H1 (cell line): ENCODE measurements at regions not wholly inside any gene's neighbourhood (a gene's known extent, or its start where the extent isn't known, plus 50 kb on each side); places are given as distances from the start of the nearest gene placed in this dataset.

Experiments
- CBX8 ChIP-seq: fragments of 300-800, 300-1000 bp; sonication (generic); IDR thresholded peaks from 2 replicates; pipeline ENCODE4 v1.7.1; 2016; ENCODE audit warnings: low read depth, low read length, borderline replicate concordance
- CHD7 ChIP-seq: fragments of 300-600 bp; sonication (generic); IDR thresholded peaks from 2 replicates; pipeline ENCODE4 v1.7.1; 2012; ENCODE audit warnings: low read length, moderate library complexity, mild to moderate bottlenecking, inconsistent platforms; ENCODE audit not compliant: insufficient replicate concordance
- RAD21 ChIP-seq, 2 experiments: IDR thresholded peaks in 1 of 2; conservative IDR thresholded peaks in 1 of 2; 2 replicates each; pipeline ENCODE4 v1.6.1; 2011; ENCODE audit warnings: low read depth in 2 of 2, low read length in 2 of 2, improper control_type of control experiment in 1 of 2, inconsistent platforms in 1 of 2, mild to moderate bottlenecking in 1 of 2, moderate library complexity in 1 of 2

GRCh38 chr13:86870444-86870843, 800.7 kb upstream of the SLITRK5 start (continued):
- TF ChIP-seq CHD7 (no peak), RAD21 (IDR thresholded peaks at IDR 0.05 in 1 of 2, conservative IDR thresholded peaks at IDR 0.05 in 1 of 2; ENCODE audit: low read depth in 2 of 2, low read length in 2 of 2) (peak; percentile 53 to 64), CBX8 (no peak)
- TF ChIP-seq, all 59 proteins: peak for 2
